DND-41 (cell line): ENCODE measurements at regions not wholly inside any gene's neighbourhood (a gene's known extent, or its start where the extent isn't known, plus 50 kb on each side); places are given as distances from the start of the nearest gene placed in this dataset.

ENCODE experiments used
- CTCF ChIP-seq: IDR thresholded peaks from 2 replicates; pipeline ENCODE4 v1.5.1; 2012; ENCODE audit warnings: borderline replicate concordance, low read length, moderate library complexity, mild to moderate bottlenecking; ENCODE audit not compliant: poor library complexity, severe bottlenecking; ENCODE audit errors: extremely low read depth
- EZH2 ChIP-seq: IDR thresholded peaks from 3 replicates; pipeline ENCODE4 v1.6.1; 2012; ENCODE audit warnings: borderline replicate concordance, low read depth, mild to moderate bottlenecking, moderate library complexity, low read length, inconsistent platforms; ENCODE audit not compliant: severe bottlenecking

- TF ChIP-seq CTCF (no peak), EZH2 (no peak)
These were observed 176.2 kb upstream of the TACR3 start for GRCh38 chr4:103895876-103896465.
